Natural killer cell (primary cell): ENCODE measurements at regions not wholly inside any gene's neighbourhood (a gene's known extent, or its start where the extent isn't known, plus 50 kb on each side); places are given as distances from the start of the nearest gene placed in this dataset.

ENCODE experiments used
- ATAC-seq, 3 donors: fragments of 150-1000 bp in 2 of 3; fragments of 200-7000 bp in 1 of 3; cut with Tn5 transposase; 1 replicate in 1 of 3; 2 replicates in 2 of 3; pipeline ENCODE4 v1.10.0; 2021; ENCODE audit warnings: mild to moderate bottlenecking in 2 of 3, moderate library complexity in 2 of 3
- DNase-seq, 2 donors: peaks; one replicate each; pipeline versions ENCODE4 v3.0.0 to v3.0.0-alpha.2; 2013 to 2021; ENCODE audit warnings: mixed read lengths in 1 of 2
- H3K27ac ChIP-seq: one replicate; pipeline ENCODE4 v1.5.1; 2013; ENCODE audit warnings: mild to moderate bottlenecking, low read length
- H3K27me3 ChIP-seq: one replicate; pipeline ENCODE4 v1.6.1; 2013; ENCODE audit warnings: low read length; ENCODE audit not compliant: control insufficient read depth, insufficient read depth
- H3K36me3 ChIP-seq: one replicate; pipeline ENCODE4 v1.6.1; 2013; ENCODE audit warnings: low read length; ENCODE audit not compliant: control insufficient read depth, insufficient read depth
- H3K4me1 ChIP-seq: one replicate; pipeline ENCODE4 v1.6.1; 2013; ENCODE audit warnings: low read length; ENCODE audit not compliant: control insufficient read depth, insufficient read depth
- H3K4me3 ChIP-seq: one replicate; pipeline ENCODE4 v1.5.1; 2013; ENCODE audit warnings: low read length
- H3K9me3 ChIP-seq: one replicate; pipeline ENCODE4 v1.6.1; 2013; ENCODE audit warnings: low read length; ENCODE audit not compliant: control insufficient read depth, insufficient read depth
- H3K27ac Mint-ChIP-seq, 2 donors: one replicate each; pipeline ENCODE4 v1.8.0; 2022; ENCODE audit warnings: mild to moderate bottlenecking in 2 of 2, mixed read lengths in 2 of 2, moderate library complexity in 1 of 2
- H3K27me3 Mint-ChIP-seq, 2 donors: one replicate each; pipeline ENCODE4 v1.8.0; 2022; ENCODE audit warnings: low read depth in 2 of 2, mixed read lengths in 2 of 2
- H3K36me3 Mint-ChIP-seq: one replicate; pipeline ENCODE4 v1.8.0; 2022; ENCODE audit warnings: mixed read lengths
- H3K4me1 Mint-ChIP-seq, 2 donors: one replicate each; pipeline ENCODE4 v1.8.0; 2022; ENCODE audit warnings: mixed read lengths in 2 of 2
- H3K4me3 Mint-ChIP-seq: one replicate; pipeline ENCODE4 v1.8.0; 2022; ENCODE audit warnings: mild to moderate bottlenecking, moderate library complexity, mixed read lengths
- H3K9me3 Mint-ChIP-seq, 2 donors: one replicate each; pipeline ENCODE4 v1.8.0; 2022; ENCODE audit warnings: mixed read lengths in 2 of 2
- CTCF ChIP-seq: fragments of 200-600 bp; IDR thresholded peaks from one replicate; pipeline ENCODE4 v1.8.0; 2022; ENCODE audit warnings: antibody characterized with exemption
- WGBS: methylation state at CpG from one replicate; pipeline ENCODE4 v1.1.7; 2013; ENCODE audit warnings: missing lambda C conversion rate; ENCODE audit not compliant: insufficient coverage; 5-methylcytosine and 5-hydroxymethylcytosine counted together
- intact Hi-C: fragments of 100-400 bp; cut with micrococcal nuclease; formaldehyde crosslinking; loops from one replicate; pipeline ENCODE4 v1.14.2; 2022

- Mint-ChIP-seq H3K4me3 (no peak overlapping the region), H3K4me1 (no peaks in the 10 kb centered on the region), H3K9me3 (peaks cover 11 to 14% of the 10 kb centered on the region in 2 donors), H3K36me3 (no peaks in the 10 kb centered on the region), H3K27me3 (no peaks in the 10 kb centered on the region), H3K27ac (no peak overlapping the region)
- no peaks in the 10 kb centered on the region for H3K27me3 ChIP-seq
- intact Hi-C loops, result no loop called here
- H3K36me3 ChIP-seq, result no peaks in the 10 kb centered on the region
- DNase-seq, result no peak
- no peak for TF ChIP-seq CTCF
- WGBS, result 76% methylated on average over 4 of the region's 4 CpGs
- no peaks in the 10 kb centered on the region for H3K4me1 ChIP-seq
- no peaks in the 10 kb centered on the region for H3K9me3 ChIP-seq
- H3K27ac ChIP-seq, result no peak overlapping the region
- no peak overlapping the region for H3K4me3 ChIP-seq
- no peak for ATAC-seq
Measured at GRCh38 chr7:15862016-15862780, 175.7 kb upstream of the MEOX2 start.

GRCh38 chr7:15860264-15860949 lies 173.9 kb upstream of the MEOX2 start:
- Mint-ChIP-seq H3K36me3 (no peaks in the 10 kb centered on the region), H3K4me3 (no peak overlapping the region), H3K9me3 (peaks cover 3 to 13% of the 10 kb centered on the region in 2 donors), H3K4me1 (no peaks in the 10 kb centered on the region), H3K27me3 (no peaks in the 10 kb centered on the region), H3K27ac (no peak overlapping the region)
- WGBS, result no CpG with 5 or more reads among the region's 1 CpG
- Histone ChIP-seq H3K4me1 (no peaks in the 10 kb centered on the region), H3K4me3 (no peak overlapping the region), H3K27ac (no peak overlapping the region), H3K36me3 (no peaks in the 10 kb centered on the region), H3K9me3 (no peaks in the 10 kb centered on the region), H3K27me3 (no peaks in the 10 kb centered on the region)
- ATAC-seq, result no peak
- no peak for DNase-seq
- intact Hi-C loops, result no loop called here
- no peak for TF ChIP-seq CTCF

- no peak for ATAC-seq
- Histone ChIP-seq H3K4me3 (no peak overlapping the region), H3K4me1 (no peaks in the 10 kb centered on the region), H3K27ac (no peak overlapping the region), H3K36me3 (no peaks in the 10 kb centered on the region), H3K27me3 (no peaks in the 10 kb centered on the region), H3K9me3 (no peaks in the 10 kb centered on the region)
- TF ChIP-seq CTCF, result no peak
- Mint-ChIP-seq H3K4me1 (no peaks in the 10 kb centered on the region), H3K27ac (no peak overlapping the region), H3K4me3 (no peak overlapping the region), H3K36me3 (no peaks in the 10 kb centered on the region), H3K9me3 (peaks cover 9 to 12% of the 10 kb centered on the region in 2 donors), H3K27me3 (no peaks in the 10 kb centered on the region)
- 98% methylated on average over 3 of the region's 3 CpGs for WGBS
- intact Hi-C loops, result no loop called here
- no peak for DNase-seq
Measured at GRCh38 chr7:15857026-15857425, 170.5 kb upstream of the MEOX2 start.
